Fibroblast of pulmonary artery (primary cell): ENCODE measurements at regions not wholly inside any gene's neighbourhood (a gene's known extent, or its start where the extent isn't known, plus 50 kb on each side); places are given as distances from the start of the nearest gene placed in this dataset.

Experiments
- DNase-seq: peaks from one replicate; pipeline ENCODE4 v3.0.0-alpha.2; 2010; ENCODE audit warnings: low read depth
- H3K4me3 ChIP-seq: replicated peaks from 2 replicates; pipeline ENCODE4 v1.5.1; 2011; ENCODE audit warnings: low read depth, mild to moderate bottlenecking, control low read depth, low read length, moderate library complexity
- CTCF ChIP-seq: IDR thresholded peaks from 2 replicates; pipeline ENCODE4 v1.5.1; 2011; ENCODE audit warnings: mild to moderate bottlenecking, control low read depth, low read length, inconsistent platforms; ENCODE audit errors: missing control alignments

- no peak for TF ChIP-seq CTCF
- H3K4me3 ChIP-seq: no peak overlapping the region
- no peak for DNase-seq
Observed at GRCh38 chr13:61709258-61709657, 293.6 kb upstream of the PCDH20 start.

GRCh38 chr13:61706899-61707298 lies 291.2 kb upstream of the PCDH20 start:
- DNase-seq: no peak
- TF ChIP-seq CTCF: no peak
- H3K4me3 ChIP-seq: no peak overlapping the region

GRCh38 chr13:61700620-61701019 lies 285.0 kb upstream of the PCDH20 start:
- TF ChIP-seq CTCF: no peak
- no peak for DNase-seq
- H3K4me3 ChIP-seq: no peak overlapping the region

- no peak for DNase-seq
- TF ChIP-seq CTCF: no peak
Observed at GRCh38 chr13:61700181-61700580, 284.5 kb upstream of the PCDH20 start.

GRCh38 chr13:61696676-61697075 lies 281.0 kb upstream of the PCDH20 start:
- no peak for DNase-seq
- TF ChIP-seq CTCF: no peak
- H3K4me3 ChIP-seq: no peak overlapping the region

More at GRCh38 chr13:61700181-61700580, 284.5 kb upstream of the PCDH20 start:
- H3K4me3 ChIP-seq: no peak overlapping the region

- DNase-seq: no peak
- no peak for TF ChIP-seq CTCF
Observed at GRCh38 chr13:61695147-61695546, 279.5 kb upstream of the PCDH20 start.

GRCh38 chr13:61692691-61693090 lies 277.0 kb upstream of the PCDH20 start:
- no peak for DNase-seq
- H3K4me3 ChIP-seq: no peak overlapping the region
- TF ChIP-seq CTCF: no peak

More at GRCh38 chr13:61695147-61695546, 279.5 kb upstream of the PCDH20 start:
- H3K4me3 ChIP-seq: no peak overlapping the region
